ENCODE measurements at regions not wholly inside any gene's neighbourhood (a gene's known extent, or its start where the extent isn't known, plus 50 kb on each side); places are given as distances from the start of the nearest gene placed in this dataset.
"Not testable (repeated sequence)": the region's sequence is repeated elsewhere in the genome, so short reads cannot be mapped to it uniquely, and the experiment has no call there.

DNA sequence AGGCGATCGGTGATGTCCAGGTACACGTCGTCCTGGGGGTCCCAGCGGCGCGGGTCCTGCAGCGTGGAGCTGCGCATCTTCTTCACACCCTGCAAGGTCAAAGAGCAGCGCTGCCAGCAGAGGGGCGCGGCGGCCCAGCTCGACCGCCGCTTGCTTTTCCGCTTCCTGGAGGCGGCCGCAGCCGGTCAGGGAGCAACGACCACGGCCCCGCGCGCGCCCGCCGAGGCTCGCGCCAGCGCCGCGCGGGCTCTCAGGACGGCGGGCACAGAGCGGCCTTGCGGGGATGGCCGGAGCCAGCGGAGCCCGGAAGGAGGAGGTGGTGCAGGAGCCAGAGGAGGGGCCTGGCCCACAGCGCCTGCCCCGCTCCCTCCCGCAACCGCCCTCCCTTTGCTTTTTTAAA lies 76.4 kb upstream of the CDC14C start:
- 43% methylated on average over 23 of the region's 45 CpGs for WGBS (ENCODE audit: insufficient coverage)
- no peaks in the 10 kb centered on the region for H3K36me3 Mint-ChIP-seq
- H3K27ac ChIP-seq (ENCODE audit: low read length), result no peak overlapping the region

DNA sequence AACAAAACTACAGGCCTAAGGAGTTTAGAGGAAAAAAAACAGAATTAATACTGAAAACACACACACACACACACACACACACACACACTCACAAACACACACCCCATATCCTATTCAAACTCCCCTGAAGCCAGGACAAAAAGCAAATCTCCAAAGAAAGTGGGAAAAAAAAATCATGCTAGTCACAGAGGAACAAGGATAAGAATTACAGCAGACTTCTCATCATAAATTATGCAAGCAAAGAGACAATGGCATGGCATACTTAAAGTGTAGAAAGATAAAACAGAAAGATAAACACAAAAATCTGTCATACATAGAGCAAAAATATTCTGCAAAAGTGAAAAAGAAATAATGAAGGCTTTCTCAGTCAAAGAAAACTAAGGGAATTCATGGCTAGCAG lies 63.9 kb upstream of the CDC14C start:
- not testable (repeated sequence) for DNase-seq

More for the DNA sequence above, 76.4 kb upstream of the CDC14C start:
- Histone ChIP-seq H3K4me1 (ENCODE audit: control insufficient read depth in 1 of 2, extremely low read depth in 1 of 2, insufficient read depth in 2 of 2, low read length in 2 of 2) (no peaks in the 10 kb centered on the region), H3K4me3 (ENCODE audit: control insufficient read depth in 1 of 2, extremely low read depth in 1 of 2, low read length in 1 of 2) (no peak overlapping the region), H3K9me3 (no peaks in the 10 kb centered on the region), H3K36me3 (ENCODE audit: control insufficient read depth in 2 of 2, extremely low read depth in 1 of 2, insufficient read depth in 1 of 2, low read length in 1 of 2) (no peaks in the 10 kb centered on the region), H3K27me3 (replicated peaks in 1 of 2; ENCODE audit: control insufficient read depth in 2 of 2, extremely low read depth in 1 of 2, insufficient read depth in 2 of 2, low read length in 1 of 2) (no peaks in the 10 kb centered on the region)
- ChIA-PET POLR2A (no interaction called here), CTCF (no interaction called here)
- no peak for ATAC-seq (replicated peaks in 1 of 4)
- DNase-seq, result no peak
- Mint-ChIP-seq H3K27me3 (no peaks in the 10 kb centered on the region), H3K27ac (no peak overlapping the region), H3K9me3 (peaks cover 0 to 2% (median 2%) of the 10 kb centered on the region in 3 donors), H3K4me3 (no peak overlapping the region), H3K4me1 (no peaks in the 10 kb centered on the region)

DNA sequence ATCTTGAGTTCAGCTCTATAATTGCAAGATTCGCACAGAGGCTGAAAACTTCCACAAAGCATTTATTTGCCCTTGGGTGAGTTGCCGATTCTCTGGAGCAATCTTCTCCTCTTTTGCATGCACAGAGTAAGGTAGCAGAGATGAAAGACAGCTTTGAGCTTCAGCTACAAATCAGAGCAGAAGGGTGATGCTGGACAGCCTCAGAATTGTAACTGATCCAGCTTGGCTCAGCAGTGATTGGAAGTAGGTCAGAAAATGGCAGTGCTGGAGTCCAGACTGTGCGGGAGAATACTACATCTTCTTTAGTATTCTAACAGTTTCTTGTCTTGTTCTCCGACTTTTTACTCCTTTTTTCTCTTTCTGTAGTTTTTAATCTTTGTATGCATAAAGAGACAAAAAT lies 55.4 kb upstream of the CDC14C start:
- Mint-ChIP-seq H3K36me3 (no peaks in the 10 kb centered on the region), H3K27me3 (no peaks in the 10 kb centered on the region), H3K4me3 (no peak overlapping the region), H3K27ac (no peak overlapping the region), H3K4me1 (no peaks in the 10 kb centered on the region), H3K9me3 (peaks cover 0 to 13% (median 4%) of the 10 kb centered on the region in 3 donors)
- 92% methylated on average over 2 of the region's 4 CpGs for WGBS (ENCODE audit: insufficient coverage)
- ChIA-PET POLR2A (no interaction called here), CTCF (no interaction called here)
- no peaks in the 10 kb centered on the region for H3K27me3 ChIP-seq (replicated peaks in 1 of 2; ENCODE audit: control insufficient read depth in 2 of 2, extremely low read depth in 1 of 2, insufficient read depth in 2 of 2, low read length in 1 of 2)
- H3K9me3 ChIP-seq, result no peaks in the 10 kb centered on the region
- no peaks in the 10 kb centered on the region for H3K36me3 ChIP-seq (ENCODE audit: control insufficient read depth in 2 of 2, extremely low read depth in 1 of 2, insufficient read depth in 1 of 2, low read length in 1 of 2)
- ATAC-seq (replicated peaks in 1 of 4) (no peak), DNase-seq (no peak)
- no peaks in the 10 kb centered on the region for H3K4me1 ChIP-seq (ENCODE audit: control insufficient read depth in 1 of 2, extremely low read depth in 1 of 2, insufficient read depth in 2 of 2, low read length in 2 of 2)
- H3K27ac ChIP-seq (ENCODE audit: low read length), result no peak overlapping the region
- H3K4me3 ChIP-seq (ENCODE audit: control insufficient read depth in 1 of 2, extremely low read depth in 1 of 2, low read length in 1 of 2), result no peak overlapping the region

More for the DNA sequence above, 63.9 kb upstream of the CDC14C start:
- H3K27ac Mint-ChIP-seq; H3K27me3 Mint-ChIP-seq; H3K27ac ChIP-seq (ENCODE audit: low read length); H3K4me1 Mint-ChIP-seq; H3K27me3 ChIP-seq (replicated peaks in 1 of 2; ENCODE audit: control insufficient read depth in 2 of 2, extremely low read depth in 1 of 2, insufficient read depth in 2 of 2, low read length in 1 of 2); H3K4me3 ChIP-seq (ENCODE audit: control insufficient read depth in 1 of 2, extremely low read depth in 1 of 2, low read length in 1 of 2); ATAC-seq (replicated peaks in 1 of 4); CTCF ChIA-PET; H3K36me3 Mint-ChIP-seq; H3K4me1 ChIP-seq (ENCODE audit: control insufficient read depth in 1 of 2, extremely low read depth in 1 of 2, insufficient read depth in 2 of 2, low read length in 2 of 2); H3K36me3 ChIP-seq (ENCODE audit: control insufficient read depth in 2 of 2, extremely low read depth in 1 of 2, insufficient read depth in 1 of 2, low read length in 1 of 2); H3K9me3 ChIP-seq; POLR2A ChIA-PET; H3K4me3 Mint-ChIP-seq: not testable (repeated sequence)
- H3K9me3 Mint-ChIP-seq, result peaks cover 15 to 19% (median 17%) of the 10 kb centered on the region in 3 donors

- no peak overlapping the region for H3K4me3 Mint-ChIP-seq
- no peaks in the 10 kb centered on the region for H3K27me3 ChIP-seq (replicated peaks in 1 of 2; ENCODE audit: control insufficient read depth in 2 of 2, extremely low read depth in 1 of 2, insufficient read depth in 2 of 2, low read length in 1 of 2)
- no peak overlapping the region for H3K4me3 ChIP-seq (ENCODE audit: control insufficient read depth in 1 of 2, extremely low read depth in 1 of 2, low read length in 1 of 2)
- no peaks in the 10 kb centered on the region for H3K4me1 Mint-ChIP-seq
- H3K27ac Mint-ChIP-seq, result no peak overlapping the region
- H3K36me3 Mint-ChIP-seq, result no peaks in the 10 kb centered on the region
- DNase-seq, result no peak
- peaks cover 0 to 9% (median 0%) of the 10 kb centered on the region in 3 donors for H3K9me3 Mint-ChIP-seq
- no CpG with 5 or more reads among the region's 3 CpGs for WGBS (ENCODE audit: insufficient coverage)
- ATAC-seq (replicated peaks in 1 of 4), result no peak
- CTCF ChIA-PET, result no interaction called here
- H3K36me3 ChIP-seq (ENCODE audit: control insufficient read depth in 2 of 2, extremely low read depth in 1 of 2, insufficient read depth in 1 of 2, low read length in 1 of 2), result no peaks in the 10 kb centered on the region
- no peaks in the 10 kb centered on the region for H3K27me3 Mint-ChIP-seq
- H3K27ac ChIP-seq (ENCODE audit: low read length), result no peak overlapping the region
- H3K4me1 ChIP-seq (ENCODE audit: control insufficient read depth in 1 of 2, extremely low read depth in 1 of 2, insufficient read depth in 2 of 2, low read length in 2 of 2), result no peaks in the 10 kb centered on the region
- no peaks in the 10 kb centered on the region for H3K9me3 ChIP-seq
- POLR2A ChIA-PET, result no interaction called here
Observed at GRCh38 chr7:48872548-48872947, 51.8 kb upstream of the CDC14C start.

Measured in T-cell (primary cell).